Esophagus mucosa (tissue), 1 donor: ENCODE measurements at regions not wholly inside any gene's neighbourhood (a gene's known extent, or its start where the extent isn't known, plus 50 kb on each side); places are given as distances from the start of the nearest gene placed in this dataset.
"Not testable (repeated sequence)": the region's sequence is repeated elsewhere in the genome, so short reads cannot be mapped to it uniquely, and the experiment has no call there.

Experiments
- ATAC-seq: fragments of 200-7000 bp; cut with Tn5 transposase; one replicate; pipeline ENCODE4 v1.9.1; 2020
- donor health status: DM: yes; HTN: yes; CAD: no.

DNA sequence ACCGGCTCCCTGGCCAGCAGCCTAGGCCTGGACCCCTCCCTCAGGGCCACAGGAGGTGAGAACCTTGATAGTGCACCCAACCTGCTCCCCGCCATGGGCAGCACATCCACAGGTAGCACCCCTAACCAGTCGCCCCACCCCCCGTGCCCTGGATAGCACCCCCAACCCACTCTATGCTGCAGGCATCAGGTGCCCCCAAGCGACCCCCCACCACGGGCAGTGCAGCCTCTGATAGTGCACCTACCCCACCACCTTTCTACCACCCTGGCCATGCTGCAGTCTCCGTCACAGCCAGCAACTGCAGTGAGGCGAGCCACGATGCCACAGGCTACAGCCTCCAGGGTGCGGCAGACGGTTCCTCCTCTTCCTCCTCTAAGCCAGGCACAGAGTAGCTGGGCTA, 55.6 kb downstream of the SOWAHC start:
- ATAC-seq, result peak; percentile 24

DNA sequence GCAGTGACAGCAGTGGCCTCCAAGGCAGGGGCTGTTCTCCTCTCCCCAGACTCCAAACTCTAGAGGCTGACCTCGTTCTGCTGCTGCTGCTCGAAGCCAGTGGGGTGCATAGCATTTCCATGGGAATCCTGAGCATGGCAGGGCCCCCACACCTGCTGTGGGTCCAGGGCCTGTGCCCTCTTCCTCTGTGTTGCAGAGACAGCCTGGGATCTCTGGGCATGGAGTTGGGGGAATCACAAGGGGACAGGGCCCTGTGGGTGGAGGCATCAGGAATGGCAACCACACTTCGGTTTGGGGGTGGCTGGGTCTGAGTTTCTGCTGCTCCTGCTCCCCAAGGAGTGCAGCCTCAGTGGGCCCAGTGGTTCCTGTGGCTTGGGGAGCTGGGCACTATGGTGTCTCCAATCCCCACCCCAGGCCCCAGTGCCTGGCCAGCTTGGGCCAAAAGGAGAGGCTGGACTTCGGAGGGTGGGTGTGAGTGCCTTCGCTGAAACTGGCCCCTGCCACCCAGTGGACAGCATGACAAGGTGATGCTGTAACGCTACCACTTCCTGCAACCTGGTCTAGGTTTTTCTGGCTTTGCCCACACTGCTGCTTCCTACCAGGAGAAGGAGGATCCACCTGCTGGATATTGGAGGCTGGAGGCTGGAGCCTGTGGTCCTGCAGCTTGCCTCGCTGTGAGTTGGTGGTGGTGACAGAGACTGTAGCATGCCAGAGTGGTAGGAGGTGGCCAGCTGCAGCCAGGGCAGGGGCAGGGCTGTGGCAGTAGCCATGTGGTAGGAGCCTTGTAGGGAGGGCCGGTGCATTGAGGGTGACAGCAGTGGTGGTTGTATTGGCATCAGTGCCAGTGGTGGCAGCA, 56.6 kb downstream of the SOWAHC start:
- no peak for ATAC-seq

DNA sequence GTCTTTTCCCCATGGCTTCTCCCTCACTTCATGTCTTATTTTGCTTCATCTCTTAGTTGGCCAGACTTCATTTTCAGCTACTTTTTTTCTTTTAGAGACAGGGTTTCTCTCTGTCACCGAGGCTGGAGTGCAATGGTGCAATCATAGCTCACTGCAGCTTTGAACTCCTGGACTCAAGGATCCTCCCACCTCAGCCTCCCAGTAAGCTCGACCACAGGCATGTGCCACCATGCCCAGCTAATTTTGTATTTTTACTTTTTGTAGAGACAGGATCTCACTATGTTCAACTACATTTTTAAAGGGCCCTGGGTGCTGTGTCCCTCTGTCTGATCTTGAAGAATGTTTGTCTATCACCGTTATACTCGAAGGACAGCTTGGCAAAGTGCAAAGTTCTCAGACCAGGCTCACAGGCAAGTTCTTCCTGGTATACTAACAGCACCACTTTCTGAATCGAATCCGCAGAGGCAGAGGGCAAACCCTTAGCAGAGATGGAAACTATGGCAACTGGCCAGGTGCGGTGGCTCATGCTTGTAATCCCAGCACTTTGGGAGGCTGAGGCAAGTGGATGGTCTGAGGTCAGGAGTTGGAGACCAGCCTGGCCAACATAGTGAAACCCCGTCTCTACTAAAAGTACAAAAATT, 60.9 kb downstream of the SOWAHC start:
- peak; percentile 51 for ATAC-seq

DNA sequence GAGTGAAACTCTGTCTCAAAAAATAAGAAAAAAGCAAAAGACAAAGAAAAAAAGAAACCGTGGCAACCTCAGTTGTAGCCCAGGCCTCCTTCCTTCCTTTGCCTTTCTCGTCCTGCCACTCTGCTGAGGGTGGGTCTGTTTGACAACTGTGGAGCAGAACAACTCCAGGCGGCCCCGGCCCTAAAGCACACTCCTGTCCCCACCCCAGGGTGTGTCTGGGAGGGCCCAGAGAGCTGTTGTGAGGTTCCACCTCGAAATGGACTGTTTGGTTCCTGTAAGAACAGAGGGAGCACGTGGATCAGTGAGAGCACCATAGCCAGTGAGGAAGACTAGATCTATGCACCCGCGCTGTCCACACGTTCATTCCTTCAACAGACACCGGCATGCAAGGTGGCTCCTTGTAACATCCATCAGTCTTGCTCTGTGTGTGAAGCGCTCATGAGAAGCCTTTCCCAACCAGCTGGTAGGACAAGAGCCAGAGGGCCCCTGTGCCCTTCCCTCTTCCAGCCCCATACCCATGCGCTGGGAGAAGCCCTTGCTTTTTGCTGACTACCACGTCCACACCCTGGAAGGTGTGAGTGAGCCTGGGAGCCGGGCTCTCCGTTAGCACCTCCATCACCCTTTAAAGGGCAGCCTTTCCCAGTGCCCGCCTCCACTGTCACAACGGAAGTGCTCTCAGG, 61.6 kb downstream of the SOWAHC start:
- peak; percentile 95 for ATAC-seq

DNA sequence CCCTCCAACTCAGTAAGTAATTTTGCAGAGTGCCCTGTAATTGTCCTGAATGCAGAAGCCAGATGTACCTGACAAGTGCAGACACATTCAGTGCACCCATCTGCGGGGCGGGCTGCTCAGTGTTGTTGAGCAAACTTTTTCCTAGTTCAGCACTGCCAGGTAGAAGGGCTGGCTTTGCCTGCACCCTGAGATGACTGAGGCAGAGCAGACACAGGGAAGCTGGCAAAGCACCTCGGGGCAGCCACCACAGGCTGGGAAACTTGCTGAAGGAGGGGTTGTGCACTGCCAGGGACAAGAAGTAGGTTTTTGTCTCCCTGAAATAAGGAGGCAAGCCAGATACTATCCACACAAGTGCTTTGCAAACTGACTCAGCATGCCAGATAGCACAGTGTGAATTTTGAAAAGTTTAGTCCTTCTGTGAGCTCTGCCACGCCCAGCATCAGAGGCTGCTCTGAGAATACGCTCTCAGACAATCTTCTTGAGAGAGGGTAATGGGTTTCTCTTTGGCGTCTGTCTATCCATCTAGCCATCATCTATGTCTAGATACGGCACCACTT, 62.3 kb downstream of the SOWAHC start:
- peak; percentile 78 for ATAC-seq

DNA sequence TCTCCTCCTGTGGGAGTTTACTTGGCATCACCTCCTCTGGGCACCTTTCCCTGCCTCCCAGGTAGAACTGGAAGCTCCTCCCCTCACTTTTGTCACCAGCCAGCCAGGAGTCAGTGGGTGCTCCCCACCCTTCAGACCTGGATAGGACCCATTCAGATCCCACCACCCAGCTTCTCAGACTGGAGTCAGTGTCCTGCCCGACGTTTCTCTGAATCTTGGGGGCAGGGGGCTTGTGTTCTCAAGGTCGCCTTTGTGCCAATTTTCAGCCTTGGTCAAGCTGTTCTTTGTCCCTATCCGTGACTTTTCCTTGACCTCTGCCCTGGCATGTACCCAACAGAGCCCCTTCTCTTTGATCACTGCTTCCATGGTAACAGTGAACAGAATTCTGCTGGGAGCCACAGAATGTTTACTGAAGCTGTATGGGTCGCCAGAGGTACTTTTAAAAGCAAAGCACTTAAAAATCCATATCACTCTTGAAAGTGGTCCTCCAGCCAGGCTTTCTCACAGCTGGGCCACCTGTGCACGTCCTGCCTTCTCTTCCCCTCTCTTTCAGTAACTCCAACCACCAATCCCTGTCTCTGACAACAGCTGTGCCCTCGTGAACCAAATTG, 63.1 kb downstream of the SOWAHC start:
- peak; percentile 31 for ATAC-seq

DNA sequence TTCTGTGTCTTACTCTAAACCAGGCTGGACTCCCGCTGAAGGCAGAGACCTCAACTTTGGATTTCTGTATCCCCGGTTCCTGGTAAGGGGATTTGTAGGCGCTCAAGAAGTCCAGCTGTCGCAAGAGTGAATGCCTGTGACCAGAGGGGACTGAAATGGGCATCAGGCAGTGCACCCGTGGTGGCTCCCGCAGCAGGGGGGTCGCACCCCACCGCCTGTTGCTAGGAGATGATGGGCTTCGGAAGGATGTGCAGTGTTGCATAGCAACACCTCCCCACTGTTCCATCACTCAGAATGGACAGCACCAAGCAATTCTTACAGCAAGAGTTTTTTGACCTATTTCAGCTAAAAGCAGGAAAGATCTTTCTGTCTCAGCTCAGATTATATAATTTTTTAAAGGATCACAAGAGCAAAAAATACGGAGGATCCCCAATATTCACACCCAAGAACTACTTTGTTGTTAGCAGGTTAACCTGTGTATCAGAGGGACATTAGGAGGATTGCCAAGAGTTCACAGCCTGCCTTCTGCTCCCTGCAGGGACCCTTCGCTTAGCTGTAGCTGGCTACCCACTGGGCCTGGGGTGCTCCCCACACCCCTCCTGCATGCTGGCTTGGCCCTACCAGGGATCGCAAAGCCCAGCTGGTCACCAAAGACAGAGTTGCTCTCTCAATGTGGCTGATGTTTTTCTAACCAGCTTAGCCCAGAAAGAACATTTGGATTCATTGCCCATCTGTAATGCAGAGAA, 63.8 kb downstream of the SOWAHC start:
- no peak for ATAC-seq

DNA sequence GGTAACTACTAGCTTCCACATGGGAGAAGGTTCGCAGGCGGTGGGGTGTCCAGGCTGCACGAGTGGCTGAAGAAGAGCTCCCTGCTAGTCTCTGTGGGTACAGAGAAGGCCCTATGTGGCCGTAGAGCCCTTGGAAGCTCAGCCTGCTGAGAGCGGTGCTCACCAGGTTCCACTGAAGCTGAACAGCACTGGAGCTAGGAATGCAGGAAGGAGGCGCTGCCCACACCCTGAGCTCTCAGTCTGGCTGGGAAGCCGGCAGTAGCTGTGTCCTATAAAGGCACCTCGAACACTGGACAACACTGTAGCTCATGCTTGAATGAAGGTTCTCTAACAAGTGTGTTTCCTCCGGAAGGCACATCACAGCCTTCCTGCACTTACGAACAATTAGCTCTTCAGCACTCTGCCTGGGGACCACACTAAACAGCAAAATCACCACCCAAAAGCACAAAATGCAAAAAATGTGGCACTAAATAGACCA, 64.6 kb downstream of the SOWAHC start:
- not testable (repeated sequence) for ATAC-seq

DNA sequence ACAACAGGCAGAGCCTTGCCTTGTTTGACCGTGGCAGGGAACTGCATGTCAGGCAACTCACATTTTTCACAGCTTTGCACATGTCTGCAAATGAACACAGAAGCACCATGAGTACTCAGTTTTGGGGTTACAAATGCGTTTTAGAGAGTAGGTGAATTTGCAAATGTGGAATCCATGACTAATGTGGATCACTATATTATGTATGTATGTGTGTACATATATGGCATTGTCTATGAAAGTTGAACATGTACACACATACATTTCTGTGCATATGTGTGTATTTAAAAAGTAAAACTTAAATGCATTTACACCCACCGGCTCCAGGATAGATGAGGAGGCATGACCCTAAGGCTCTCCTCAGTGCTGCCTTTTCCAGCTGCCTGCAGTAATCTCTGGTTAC, 65.1 kb downstream of the SOWAHC start:
- ATAC-seq, result no peak

DNA sequence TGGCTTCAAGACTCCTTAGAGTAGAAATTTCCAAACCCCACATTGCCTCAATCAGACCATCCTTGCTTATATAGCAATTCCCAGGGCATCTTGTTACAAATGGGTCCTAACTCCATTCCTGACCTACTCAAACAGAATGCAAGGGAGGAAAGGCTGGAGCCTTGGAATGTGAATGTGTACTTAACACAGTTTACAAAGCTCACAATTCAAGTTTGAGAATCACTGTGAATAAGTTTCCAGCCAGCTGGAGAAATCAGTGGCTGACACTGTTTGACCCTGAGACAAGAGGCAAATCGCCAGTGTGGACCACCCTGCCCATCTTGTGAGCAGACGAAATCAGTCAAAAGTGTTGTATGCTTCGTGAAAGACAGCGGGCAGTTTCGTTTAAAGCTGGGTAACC, 65.5 kb downstream of the SOWAHC start:
- no peak for ATAC-seq

DNA sequence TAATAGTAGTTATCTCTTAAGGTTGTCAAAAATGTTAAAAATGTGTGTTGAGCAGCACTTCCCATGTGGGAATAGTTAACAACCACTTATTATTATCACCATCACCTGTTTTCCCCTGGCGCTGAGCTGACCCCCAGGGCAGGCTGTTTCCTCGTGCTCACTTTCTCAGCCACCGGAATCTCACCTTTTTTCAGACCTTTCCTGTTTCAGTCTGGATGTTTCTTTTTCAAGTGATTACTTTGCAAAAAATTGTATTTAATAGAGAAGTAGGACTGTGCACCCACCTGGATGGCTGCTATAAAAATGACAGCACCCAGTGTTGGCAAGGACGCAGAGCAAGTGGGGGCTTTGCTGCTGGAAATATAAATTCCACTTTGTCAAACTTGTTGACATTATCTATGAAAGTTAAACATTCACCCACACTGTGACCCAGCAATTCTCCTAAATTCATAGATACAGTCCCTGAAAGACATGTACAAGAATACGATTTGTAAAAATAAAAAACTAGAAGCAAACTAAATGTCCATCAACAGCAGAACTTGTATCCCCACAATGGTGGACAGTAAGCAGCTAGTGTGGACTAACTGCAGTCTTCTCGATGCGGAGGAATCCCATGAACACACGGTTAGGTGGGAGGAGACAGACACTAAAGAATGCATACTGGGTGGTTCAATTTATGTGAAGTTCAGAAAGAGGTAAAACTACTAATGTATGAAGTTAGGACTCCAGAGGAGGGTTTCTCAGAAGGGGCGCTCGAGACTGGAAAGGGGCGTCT, 66.5 kb downstream of the SOWAHC start:
- no peak for ATAC-seq

DNA sequence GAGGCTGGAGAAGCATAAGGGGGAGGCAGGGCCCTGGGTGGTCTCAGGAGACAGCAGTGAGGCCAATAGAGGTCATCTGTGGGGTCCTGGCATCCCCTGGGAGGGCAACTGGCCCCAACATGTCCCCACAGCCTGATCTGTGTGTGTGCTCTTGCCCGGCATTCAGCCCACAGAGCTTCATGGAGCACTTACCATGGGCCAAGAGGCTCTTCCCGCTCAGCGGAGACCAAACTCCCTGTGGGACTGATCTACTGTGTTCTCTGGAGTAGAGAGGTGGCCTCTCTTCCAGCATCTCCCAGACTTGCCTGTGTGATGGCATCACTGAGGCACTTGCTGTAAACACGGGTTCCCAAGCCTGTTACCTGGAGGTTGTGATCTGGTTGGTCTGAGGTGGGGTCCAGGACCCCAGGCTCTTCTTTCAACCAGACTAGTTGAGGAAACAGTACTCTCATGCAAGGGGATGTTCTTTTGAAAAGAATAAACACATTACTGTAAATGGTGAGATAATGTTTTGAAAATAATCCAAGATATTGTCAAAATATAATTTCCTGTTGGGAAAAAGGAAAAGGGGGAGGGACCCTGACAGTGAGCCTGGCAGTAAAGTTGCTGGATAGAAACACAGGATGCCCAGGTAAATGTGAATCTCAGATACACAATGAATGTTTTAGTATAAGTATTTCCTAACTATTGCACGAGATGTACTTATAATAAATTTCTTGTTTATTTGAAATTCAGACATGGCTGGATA, 67.6 kb downstream of the SOWAHC start:
- no peak for ATAC-seq

DNA sequence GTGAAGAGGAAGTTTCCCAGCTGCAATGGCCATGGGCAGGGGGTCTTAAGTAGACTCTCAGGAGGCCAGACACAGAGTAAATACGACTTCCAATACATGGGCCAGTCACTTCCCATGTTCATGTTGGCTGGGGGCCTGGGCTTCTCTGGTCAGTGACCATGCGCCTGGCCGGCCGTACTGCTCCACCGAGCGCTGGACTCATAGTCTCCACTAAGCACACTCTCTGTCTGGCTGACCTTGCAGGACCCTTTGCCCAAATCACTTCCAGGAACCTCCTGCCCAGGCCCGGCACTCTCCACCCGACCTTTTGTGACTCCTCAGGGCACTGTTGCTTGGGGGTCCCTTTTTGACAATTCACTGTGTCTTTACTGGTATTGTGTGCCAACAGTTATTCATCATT, 69.3 kb downstream of the SOWAHC start:
- no peak for ATAC-seq

DNA sequence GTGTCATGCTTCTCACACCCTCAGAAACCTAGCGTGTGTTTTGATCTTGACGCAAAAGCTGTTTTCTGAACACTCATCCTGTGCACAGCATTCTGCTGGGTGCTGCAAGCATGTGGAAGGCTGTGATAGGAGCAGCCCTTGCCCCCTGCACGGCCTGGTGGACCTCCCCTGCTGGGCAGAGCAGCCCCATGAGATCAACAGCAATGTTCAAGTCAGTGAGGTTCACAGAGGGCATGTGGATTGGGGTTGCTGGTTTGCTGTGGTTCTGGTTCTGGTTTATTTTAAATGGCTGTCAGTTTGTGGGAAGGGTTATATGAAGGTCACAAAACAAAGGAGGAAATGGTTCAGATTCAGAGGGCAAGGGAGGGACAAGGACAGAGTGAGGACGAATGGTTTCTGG, 71.3 kb downstream of the SOWAHC start:
- no peak for ATAC-seq

DNA sequence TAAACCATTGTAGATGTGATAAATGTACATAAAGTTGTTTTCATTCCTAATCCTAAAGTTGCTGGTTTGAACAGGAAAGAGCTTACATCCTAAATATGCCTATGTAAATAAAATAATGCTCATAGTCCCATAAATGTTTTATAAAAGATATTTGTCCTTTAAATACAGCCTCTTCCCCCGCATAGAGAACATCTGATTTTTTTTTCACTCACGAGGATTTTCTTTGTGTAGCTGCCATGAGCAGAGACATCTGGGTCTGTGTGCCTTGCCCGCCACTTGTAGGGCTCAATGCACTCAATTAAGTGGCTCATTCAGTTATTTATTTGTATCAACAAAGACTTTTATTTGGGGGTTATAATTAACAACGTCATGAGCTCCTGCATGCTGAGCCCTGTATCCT, 72.8 kb downstream of the SOWAHC start:
- no peak for ATAC-seq

DNA sequence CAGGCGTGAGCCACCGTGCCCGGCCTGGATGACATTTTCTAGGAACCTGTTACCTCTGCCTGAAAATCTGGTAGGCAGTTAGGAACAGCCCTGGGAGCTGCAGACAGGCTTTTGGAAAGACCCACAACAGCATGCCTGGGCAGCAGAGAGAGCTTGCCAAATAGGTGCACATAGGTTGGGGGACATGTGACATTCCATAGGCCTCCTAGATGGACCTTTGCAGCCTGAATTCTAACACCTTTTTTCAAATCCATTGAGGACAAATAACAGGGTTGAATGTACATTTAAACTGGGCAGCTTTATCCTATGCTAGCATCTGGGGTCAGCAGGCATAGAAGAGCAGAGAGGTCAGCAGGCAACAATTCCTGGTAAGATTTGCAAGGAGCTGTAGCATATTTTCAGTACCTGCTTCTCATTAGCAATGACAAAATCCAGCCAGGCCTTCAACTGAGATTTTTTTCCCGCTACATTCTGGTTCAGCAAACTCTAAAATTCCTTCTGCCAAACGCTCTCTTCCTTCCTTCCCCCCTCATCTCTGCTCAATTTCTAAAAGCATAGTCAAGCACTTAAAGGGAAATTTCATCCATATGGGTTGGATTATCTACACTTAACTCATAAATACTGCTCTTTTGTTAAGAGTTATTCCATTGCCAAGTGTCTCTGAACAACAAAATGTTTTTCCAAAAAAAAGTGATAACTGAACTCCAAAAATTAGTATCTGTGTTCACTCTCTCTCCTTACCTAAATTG, 75.2 kb downstream of the SOWAHC start:
- ATAC-seq, result no peak

DNA sequence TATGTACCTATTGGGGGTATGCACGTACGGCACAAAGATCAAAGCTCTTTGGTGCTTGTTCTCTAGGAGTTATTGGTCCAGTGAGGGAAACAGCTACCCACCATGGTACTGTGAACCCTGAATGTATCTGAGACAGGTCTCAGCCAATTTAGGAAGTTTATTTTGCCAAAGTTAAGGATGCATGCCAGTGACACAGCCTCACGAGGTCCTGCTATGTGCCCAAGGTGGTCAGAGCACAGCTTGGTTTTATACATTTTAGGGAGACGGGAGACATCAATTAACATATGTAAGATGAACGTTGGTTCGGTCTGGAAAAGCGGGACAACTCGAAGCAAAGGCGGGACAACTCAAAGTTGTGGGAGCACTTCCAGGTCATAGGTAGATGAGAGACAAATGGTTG, 75.8 kb downstream of the SOWAHC start:
- ATAC-seq, result no peak

DNA sequence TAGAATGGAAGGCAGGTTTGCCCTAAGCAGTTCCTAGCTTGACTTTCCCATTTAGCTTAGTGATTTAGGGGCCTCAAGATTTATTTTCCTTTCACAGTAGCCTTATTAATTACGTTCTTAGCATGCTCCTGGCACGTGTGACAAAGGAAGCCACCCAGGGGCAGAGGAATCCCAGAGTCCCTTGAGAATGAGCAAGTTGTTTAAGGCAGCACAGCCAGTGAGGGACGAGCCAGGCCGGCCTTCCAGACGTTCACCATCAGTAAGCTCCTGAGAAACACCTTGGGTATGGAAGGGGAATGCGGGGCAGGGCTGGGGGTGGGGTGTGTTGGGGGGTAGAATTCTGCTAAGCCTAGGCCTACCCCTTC, 76.3 kb downstream of the SOWAHC start:
- no peak for ATAC-seq

DNA sequence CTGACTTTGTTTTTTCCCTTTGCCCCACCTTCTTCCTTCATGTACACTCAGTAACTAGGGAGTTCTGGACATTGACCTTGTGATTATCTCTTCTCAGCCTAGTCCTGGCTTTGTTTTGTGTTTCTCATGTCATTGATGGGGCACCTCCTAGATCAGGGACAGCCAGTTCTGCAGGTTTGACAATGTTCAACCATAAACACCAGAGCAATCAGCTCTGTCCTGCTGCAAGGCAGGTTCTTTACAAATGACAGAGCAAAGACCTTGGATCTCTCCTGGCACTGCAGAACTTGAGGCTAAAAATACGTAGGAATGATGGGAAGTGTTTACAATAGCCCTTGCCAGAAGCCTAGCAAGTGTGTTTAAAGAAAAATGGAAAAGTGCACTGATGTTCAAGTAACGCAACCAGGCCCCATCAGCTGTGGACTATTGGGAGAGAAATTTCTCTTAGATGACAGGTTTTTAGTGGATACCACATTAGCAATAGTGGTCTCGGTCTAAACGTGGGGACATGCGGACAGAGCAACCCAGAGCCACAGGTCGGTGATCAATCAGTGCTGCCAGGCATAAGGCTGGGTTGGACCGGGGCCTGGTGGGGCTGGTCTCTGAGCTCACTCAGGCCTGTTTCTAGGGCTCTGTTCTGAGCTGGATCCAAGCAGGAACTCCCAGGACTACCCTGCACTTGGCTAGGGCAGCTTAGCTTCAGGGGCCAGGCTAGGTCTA, 76.8 kb downstream of the SOWAHC start:
- peak; percentile 89 for ATAC-seq
